ENCODE measurements at regions not wholly inside any gene's neighbourhood (a gene's known extent, or its start where the extent isn't known, plus 50 kb on each side); places are given as distances from the start of the nearest gene placed in this dataset.

- FAIRE-seq (no peak), DNase-seq (ENCODE audit: insufficient read length, low spot score) (no peak)
- TF ChIP-seq POLR2A (IDR thresholded peaks at IDR 0.05; ENCODE audit: low read depth, low read length) = no peak
Observed at GRCh38 chr15:77732514-77733335, 100.0 kb upstream of the LINGO1 start.

GRCh38 chr15:77731945-77732344, 99.2 kb upstream of the LINGO1 start:
- no peak for TF ChIP-seq POLR2A (IDR thresholded peaks at IDR 0.05; ENCODE audit: low read depth, low read length)
- DNase-seq (ENCODE audit: insufficient read length, low spot score) = no peak
- FAIRE-seq = no peak

GRCh38 chr15:77731067-77731466, 98.4 kb upstream of the LINGO1 start:
- FAIRE-seq (no peak), DNase-seq (ENCODE audit: insufficient read length, low spot score) (no peak)
- no peak for TF ChIP-seq POLR2A (IDR thresholded peaks at IDR 0.05; ENCODE audit: low read depth, low read length)

DNA sequence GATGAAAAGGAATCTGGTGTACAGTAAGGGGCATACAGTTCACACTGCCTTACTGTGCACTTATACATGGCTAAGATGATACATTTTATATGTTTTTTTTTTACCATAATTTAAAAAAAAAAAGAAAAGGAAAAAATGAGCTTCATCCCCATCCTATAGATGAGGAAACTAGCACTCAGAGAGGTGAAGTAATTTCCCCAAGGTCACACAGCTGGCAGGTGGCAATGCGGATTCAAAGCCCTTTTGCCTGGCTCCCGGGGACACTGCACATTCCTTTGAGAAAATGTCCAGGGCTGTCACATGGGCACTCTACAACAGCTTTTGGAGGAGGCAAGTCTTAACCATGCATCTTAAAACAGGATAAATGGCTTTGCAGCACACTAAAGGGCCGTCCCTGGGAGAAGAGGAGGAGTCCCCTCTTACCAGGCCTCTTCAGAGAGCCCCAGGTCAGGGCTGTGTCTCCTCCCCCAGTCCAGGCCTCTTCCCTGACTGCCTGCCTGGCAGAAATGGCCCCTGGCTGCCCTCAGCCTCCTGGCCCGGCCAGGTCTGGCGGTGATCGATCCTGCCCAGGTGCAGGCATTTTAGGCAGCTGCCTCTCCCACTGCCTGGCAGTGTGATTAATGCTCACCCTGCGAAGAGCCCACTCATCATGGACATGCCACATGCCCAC, 95.1 kb upstream of the LINGO1 start:
- TF ChIP-seq POLR2A (IDR thresholded peaks at IDR 0.05; ENCODE audit: low read depth, low read length) = no peak
- no peak for FAIRE-seq
- no peak for DNase-seq (ENCODE audit: insufficient read length, low spot score)

DNA sequence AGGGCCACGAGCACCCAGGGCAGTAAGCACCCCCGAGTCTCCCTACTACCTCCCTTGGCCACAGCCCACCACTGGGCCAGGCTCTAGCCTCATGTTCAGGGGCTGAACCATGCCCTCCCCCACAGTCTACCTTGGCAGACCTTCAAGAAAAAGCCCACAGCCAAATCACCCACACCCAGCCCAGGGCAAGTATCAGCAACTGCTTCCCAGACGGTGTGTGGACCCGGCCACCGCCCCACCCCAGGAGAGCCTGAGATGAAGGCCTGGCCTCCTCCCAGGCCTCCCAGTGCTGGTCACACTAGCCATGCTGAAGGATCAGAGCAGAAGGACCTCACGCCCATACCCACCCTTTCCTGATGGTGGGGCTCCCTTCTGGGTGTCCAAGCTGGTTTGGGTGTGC, 92.0 kb upstream of the LINGO1 start:
- DNase-seq (ENCODE audit: insufficient read length, low spot score) (no peak), FAIRE-seq (no peak)
- no peak for TF ChIP-seq POLR2A (IDR thresholded peaks at IDR 0.05; ENCODE audit: low read depth, low read length)

DNA sequence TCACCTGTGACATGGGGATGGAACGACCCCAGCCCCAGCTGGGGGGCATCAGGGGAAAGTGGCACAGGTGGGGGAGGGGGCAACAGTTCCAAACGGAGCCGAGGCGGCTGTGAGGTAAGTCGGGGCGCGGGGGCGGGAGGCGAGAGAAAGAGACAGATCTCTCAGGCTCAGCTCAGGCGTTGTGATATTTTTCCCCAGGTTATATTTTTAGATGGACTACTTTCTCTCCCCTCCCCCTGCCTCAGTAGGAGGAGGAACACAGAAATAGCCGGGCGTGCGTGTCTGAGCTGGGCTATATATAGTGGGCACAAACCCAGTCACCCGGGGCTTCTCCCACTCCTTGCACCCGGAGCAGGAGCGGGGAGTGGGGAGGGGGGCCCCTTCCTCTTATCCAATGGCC, 91.0 kb upstream of the LINGO1 start:
- no peak for DNase-seq (ENCODE audit: insufficient read length, low spot score)
- FAIRE-seq = no peak
- no peak for TF ChIP-seq POLR2A (IDR thresholded peaks at IDR 0.05; ENCODE audit: low read depth, low read length)

GRCh38 chr15:77722759-77723460, 90.2 kb upstream of the LINGO1 start:
- TF ChIP-seq POLR2A (IDR thresholded peaks at IDR 0.05; ENCODE audit: low read depth, low read length) = no peak
- DNase-seq (ENCODE audit: insufficient read length, low spot score) (no peak), FAIRE-seq (no peak)

- TF ChIP-seq POLR2A (IDR thresholded peaks at IDR 0.05; ENCODE audit: low read depth, low read length) = no peak
- DNase-seq (ENCODE audit: insufficient read length, low spot score) = no peak
- FAIRE-seq = no peak
Observed at GRCh38 chr15:77721963-77722362, 89.3 kb upstream of the LINGO1 start.

- DNase-seq (ENCODE audit: insufficient read length, low spot score) (no peak), FAIRE-seq (no peak)
- TF ChIP-seq POLR2A (IDR thresholded peaks at IDR 0.05; ENCODE audit: low read depth, low read length) = no peak
Observed at GRCh38 chr15:77720655-77721054, 87.9 kb upstream of the LINGO1 start.

DNA sequence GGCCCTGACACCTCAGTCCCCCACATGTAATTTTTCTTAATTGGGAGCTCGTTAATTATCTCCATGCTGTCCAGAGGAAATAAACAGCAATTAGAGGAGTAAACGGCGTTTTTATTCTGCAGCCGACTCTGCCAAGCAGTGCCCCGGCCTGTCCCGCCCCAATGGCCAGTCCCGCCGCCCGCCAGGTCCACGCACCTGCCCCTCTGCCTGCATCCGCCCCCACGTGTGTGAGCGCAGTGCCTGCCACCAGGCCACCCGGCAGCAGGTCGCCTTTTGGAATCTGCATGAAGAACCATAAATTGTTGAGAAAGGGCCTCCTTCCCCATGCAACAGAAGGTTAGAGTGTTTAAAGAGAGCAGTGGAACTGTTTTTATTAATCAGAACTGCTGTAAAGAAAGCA, 87.5 kb upstream of the LINGO1 start:
- FAIRE-seq = no peak

GRCh38 chr15:77719450-77719849, 86.7 kb upstream of the LINGO1 start:
- FAIRE-seq = no peak
- no peak for DNase-seq (ENCODE audit: insufficient read length, low spot score)
- no peak for TF ChIP-seq POLR2A (IDR thresholded peaks at IDR 0.05; ENCODE audit: low read depth, low read length)

More for the DNA sequence above, 87.5 kb upstream of the LINGO1 start:
- DNase-seq (ENCODE audit: insufficient read length, low spot score) = no peak
- no peak for TF ChIP-seq POLR2A (IDR thresholded peaks at IDR 0.05; ENCODE audit: low read depth, low read length)

DNA sequence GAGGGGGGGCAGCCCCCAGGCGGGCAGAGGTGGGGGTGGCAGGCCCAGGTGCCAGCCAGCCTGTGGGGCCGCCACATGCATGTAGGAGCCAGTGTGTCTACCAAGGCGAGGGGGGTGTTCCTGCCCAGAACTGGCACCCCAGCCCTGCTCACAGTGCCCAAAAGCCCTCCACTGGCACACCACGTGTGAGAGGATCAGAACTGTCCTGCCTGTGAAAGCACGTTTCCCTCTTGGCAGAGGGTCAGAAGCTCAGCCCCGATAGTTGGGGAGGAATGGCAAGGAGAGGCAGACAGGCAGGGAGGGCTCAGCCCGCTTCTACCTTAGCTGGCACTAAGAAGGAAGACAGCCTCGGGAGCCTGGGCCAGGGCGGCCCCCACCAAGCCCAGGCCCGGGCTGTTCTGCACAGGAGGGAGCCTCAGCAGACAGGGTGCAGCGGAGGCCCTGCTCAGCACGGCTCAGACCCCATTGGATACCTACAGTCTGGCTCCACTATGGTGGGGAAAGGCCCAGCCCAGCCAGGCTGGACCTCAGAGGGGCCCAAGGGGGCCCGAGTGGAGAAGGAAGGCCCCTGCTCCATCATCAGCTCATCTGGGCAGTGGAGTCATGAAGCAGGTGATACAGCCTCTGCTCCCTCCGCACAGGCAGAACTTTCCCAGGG, 84.8 kb upstream of the LINGO1 start:
- FAIRE-seq = no peak

DNA sequence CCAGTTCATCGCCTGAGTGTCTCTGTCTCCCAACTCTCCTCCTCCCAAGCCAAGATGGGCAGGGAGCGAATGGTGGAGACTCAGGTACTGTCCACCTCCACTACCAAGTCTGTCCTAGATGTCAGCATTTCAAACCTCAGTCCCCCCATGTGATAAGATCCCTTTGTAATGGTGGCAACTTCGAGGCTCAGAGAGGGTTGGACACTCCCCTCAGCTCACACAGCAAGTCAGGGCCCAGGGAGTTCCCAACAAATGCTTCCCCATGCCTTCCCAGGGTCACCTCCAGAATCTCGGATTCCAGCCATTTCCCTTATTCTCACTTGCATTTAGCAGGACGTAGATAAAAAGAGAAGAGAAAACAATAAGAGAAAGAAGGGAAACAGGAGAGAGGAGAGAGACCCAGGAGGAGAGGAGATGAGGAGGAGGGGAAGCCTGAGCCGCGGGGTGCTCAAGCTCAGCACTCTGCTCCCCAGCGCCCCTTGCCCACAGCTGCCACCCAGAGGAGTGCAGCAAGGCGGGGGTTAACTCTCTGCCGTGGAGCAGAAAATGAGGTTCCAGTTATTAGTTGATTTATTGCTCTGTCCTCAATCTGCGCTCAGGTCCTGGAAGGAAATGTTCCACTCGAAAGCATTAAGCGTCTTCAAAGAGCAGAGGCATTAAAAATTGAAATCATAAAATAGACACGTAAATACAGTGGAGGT, 84.1 kb upstream of the LINGO1 start:
- no peak for DNase-seq (ENCODE audit: insufficient read length, low spot score)
- no peak for TF ChIP-seq POLR2A (IDR thresholded peaks at IDR 0.05; ENCODE audit: low read depth, low read length)
- FAIRE-seq = no peak

More for the DNA sequence above, 84.8 kb upstream of the LINGO1 start:
- no peak for DNase-seq (ENCODE audit: insufficient read length, low spot score)
- no peak for TF ChIP-seq POLR2A (IDR thresholded peaks at IDR 0.05; ENCODE audit: low read depth, low read length)
